ENCODE measurements at regions not wholly inside any gene's neighbourhood (a gene's known extent, or its start where the extent isn't known, plus 50 kb on each side); places are given as distances from the start of the nearest gene placed in this dataset.

GRCh38 chr7:145411066-145411465 lies 575.2 kb upstream of the TPK1 start:
- Histone ChIP-seq H2AFZ (ENCODE audit: insufficient read depth, low read depth, low read length, poor library complexity, severe bottlenecking) (no peak overlapping the region), H3K9me3 (replicated peaks in 1 of 2; ENCODE audit: control insufficient read depth in 1 of 2, insufficient read depth in 1 of 2, low read length in 2 of 2) (no peaks in the 10 kb centered on the region), H4K20me1 (ENCODE audit: insufficient read depth, low read length) (no peaks in the 10 kb centered on the region), H3K4me2 (replicated peaks; ENCODE audit: extremely low read depth, low read length, poor library complexity, severe bottlenecking) (no peak overlapping the region), H3K4me3 (replicated peaks in 1 of 3; ENCODE audit: low read depth in 2 of 3, low read length in 3 of 3) (no peak overlapping the region), H3K36me3 (replicated peaks in 1 of 2; ENCODE audit: control insufficient read depth in 1 of 2, insufficient read depth in 2 of 2, low read length in 2 of 2) (no peaks in the 10 kb centered on the region), H3K4me1 (ENCODE audit: control insufficient read depth in 1 of 2, insufficient read depth in 2 of 2, low read length in 2 of 2) (no peaks in the 10 kb centered on the region), H3K27me3 (ENCODE audit: control insufficient read depth in 2 of 2, insufficient read depth in 2 of 2, low read length in 2 of 2) (no peaks in the 10 kb centered on the region), H3K79me2 (ENCODE audit: insufficient read depth, low read length) (no peaks in the 10 kb centered on the region), H3K27ac (ENCODE audit: low read depth in 1 of 2, low read length in 2 of 2) (no peak overlapping the region), H3K9ac (ENCODE audit: insufficient read depth, low read length, poor library complexity, severe bottlenecking) (no peak overlapping the region)
- H3K27me3 Mint-ChIP-seq (ENCODE audit: low read depth in 3 of 3): no peaks in the 10 kb centered on the region
- 80% methylated on average over 2 of the region's 3 CpGs for WGBS (ENCODE audit: insufficient coverage)
- no peak for DNase-seq
- no peaks in the 10 kb centered on the region for H3K36me3 Mint-ChIP-seq
- intact Hi-C loops (cut with micrococcal nuclease): no loop called here
- peaks cover 0 to 4% (median 3%) of the 10 kb centered on the region in 7 donors for H3K9me3 Mint-ChIP-seq
- H3K27ac Mint-ChIP-seq: no peak overlapping the region
- H3K4me1 Mint-ChIP-seq: no peaks in the 10 kb centered on the region
- TF ChIP-seq CTCF (IDR thresholded peaks at IDR 0.05): no peak
- no peak overlapping the region for H3K4me3 Mint-ChIP-seq

GRCh38 chr7:145398758-145399157 lies 562.9 kb upstream of the TPK1 start:
- H3K4me3 Mint-ChIP-seq: no peak overlapping the region
- no peaks in the 10 kb centered on the region for H3K27me3 Mint-ChIP-seq (ENCODE audit: low read depth in 3 of 3)
- no peaks in the 10 kb centered on the region for H3K4me1 Mint-ChIP-seq
- no peaks in the 10 kb centered on the region for H3K27me3 ChIP-seq (ENCODE audit: control insufficient read depth in 2 of 2, insufficient read depth in 2 of 2, low read length in 2 of 2)
- no peaks in the 10 kb centered on the region for H4K20me1 ChIP-seq (ENCODE audit: insufficient read depth, low read length)
- H2AFZ ChIP-seq (ENCODE audit: insufficient read depth, low read depth, low read length, poor library complexity, severe bottlenecking): no peak overlapping the region
- no peak overlapping the region for H3K4me2 ChIP-seq (replicated peaks; ENCODE audit: extremely low read depth, low read length, poor library complexity, severe bottlenecking)
- no peak for TF ChIP-seq CTCF (IDR thresholded peaks at IDR 0.05)
- no peak overlapping the region for H3K9ac ChIP-seq (ENCODE audit: insufficient read depth, low read length, poor library complexity, severe bottlenecking)
- no CpG with 5 or more reads among the region's 1 CpG for WGBS (ENCODE audit: insufficient coverage)
- DNase-seq: no peak
- no peak overlapping the region for H3K4me3 ChIP-seq (replicated peaks in 1 of 3; ENCODE audit: low read depth in 2 of 3, low read length in 3 of 3)
- H3K36me3 ChIP-seq (replicated peaks in 1 of 2; ENCODE audit: control insufficient read depth in 1 of 2, insufficient read depth in 2 of 2, low read length in 2 of 2): no peaks in the 10 kb centered on the region
- peaks cover 0 to 11% (median 4%) of the 10 kb centered on the region in 7 donors for H3K9me3 Mint-ChIP-seq
- intact Hi-C loops (cut with micrococcal nuclease): no loop called here
- peaks cover 5 to 22% of the 10 kb centered on the region in 2 donors for H3K9me3 ChIP-seq (replicated peaks in 1 of 2; ENCODE audit: control insufficient read depth in 1 of 2, insufficient read depth in 1 of 2, low read length in 2 of 2)
- H3K79me2 ChIP-seq (ENCODE audit: insufficient read depth, low read length): no peaks in the 10 kb centered on the region
- no peaks in the 10 kb centered on the region for H3K36me3 Mint-ChIP-seq
- no peak overlapping the region for H3K27ac Mint-ChIP-seq
- H3K27ac ChIP-seq (ENCODE audit: low read depth in 1 of 2, low read length in 2 of 2): no peak overlapping the region
- H3K4me1 ChIP-seq (ENCODE audit: control insufficient read depth in 1 of 2, insufficient read depth in 2 of 2, low read length in 2 of 2): no peaks in the 10 kb centered on the region
